ELR (cell line): ENCODE measurements at regions not wholly inside any gene's neighbourhood (a gene's known extent, or its start where the extent isn't known, plus 50 kb on each side); places are given as distances from the start of the nearest gene placed in this dataset.

Experiments
- DNase-seq: peaks from one replicate; pipeline ENCODE4 v3.0.0-alpha.2; 2015; ENCODE audit warnings: low read depth

DNA sequence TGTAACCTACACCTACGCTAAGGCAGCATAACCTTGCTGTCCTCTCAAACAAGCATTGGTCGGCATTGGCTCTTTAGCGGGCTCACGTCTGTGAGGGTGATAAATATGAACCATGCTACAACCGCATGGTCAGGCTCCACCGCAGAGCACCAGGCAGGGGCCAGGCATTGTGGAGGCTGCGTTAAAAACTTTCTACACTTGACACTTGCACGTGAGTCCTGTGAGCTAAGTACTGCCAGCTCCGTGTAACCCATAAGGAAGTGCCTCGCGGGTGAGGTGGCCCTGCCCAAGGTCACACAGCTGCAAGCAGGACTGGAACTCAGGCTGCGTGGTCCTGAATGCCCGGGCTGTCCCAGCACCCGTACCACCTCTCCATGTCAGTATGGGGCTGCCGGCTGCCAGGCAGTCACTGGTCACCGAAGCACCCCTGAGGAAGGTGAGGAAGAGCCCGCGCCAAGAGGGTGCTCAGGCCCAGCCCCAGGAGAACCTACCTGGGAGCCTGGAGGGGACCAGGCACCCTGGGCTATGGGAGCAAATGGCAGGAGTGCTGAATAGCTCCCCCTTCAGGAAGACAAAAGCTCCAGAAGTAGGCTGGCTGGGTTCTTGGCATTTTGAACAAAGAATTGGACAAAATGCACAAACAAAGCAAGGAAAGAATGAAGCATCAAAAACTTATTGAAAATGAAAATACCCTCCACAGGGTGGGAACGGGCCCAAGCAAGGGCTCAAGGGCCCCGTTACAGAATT, 271.1 kb upstream of the RAB6C start:
- no peak for DNase-seq

DNA sequence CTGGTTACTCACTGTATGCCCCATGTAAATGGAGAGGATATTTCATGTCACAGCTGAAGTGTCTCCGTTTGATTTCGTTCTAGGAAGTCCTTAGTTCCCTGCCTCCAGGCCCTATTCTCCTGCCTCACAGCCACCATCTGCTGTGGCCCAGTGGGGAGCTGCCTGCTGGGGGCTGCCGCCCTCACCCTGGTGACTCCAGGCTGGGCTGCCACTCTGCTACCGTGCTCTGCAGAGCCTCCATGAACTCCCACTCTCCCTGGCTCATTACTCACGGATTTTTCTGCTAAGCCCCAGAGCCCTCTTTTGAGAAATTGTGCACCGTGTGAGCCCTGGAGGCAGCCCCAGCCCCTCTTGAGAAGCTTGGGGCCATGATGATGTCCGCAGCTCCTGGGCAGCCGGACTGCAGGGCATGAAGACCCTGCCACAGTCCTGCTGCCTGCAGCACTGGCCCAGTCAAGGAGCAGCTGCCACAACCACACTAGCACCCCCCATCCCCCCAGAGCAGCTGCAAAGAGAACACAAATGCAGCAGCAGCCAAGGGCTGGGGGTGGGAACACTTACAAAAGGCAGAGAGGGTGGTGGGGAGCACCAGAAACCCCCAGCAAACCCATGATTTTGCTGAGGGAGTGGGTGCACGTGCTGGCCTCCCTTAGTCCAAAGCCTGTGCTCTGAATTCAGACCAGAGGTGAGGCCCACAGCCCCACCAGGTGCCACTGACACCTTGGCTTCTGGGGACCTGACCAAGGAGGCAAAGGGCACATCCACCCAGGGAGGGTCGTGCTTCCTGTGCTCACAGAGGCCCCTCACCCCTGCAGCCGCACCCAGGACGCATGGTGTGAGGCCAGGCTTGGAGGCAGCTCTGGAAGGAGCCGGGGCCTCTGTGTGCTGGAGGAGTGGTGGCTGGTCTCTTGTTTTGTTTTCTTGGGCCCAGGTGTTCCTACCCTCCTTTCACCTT, 270.2 kb upstream of the RAB6C start:
- DNase-seq: no peak

DNA sequence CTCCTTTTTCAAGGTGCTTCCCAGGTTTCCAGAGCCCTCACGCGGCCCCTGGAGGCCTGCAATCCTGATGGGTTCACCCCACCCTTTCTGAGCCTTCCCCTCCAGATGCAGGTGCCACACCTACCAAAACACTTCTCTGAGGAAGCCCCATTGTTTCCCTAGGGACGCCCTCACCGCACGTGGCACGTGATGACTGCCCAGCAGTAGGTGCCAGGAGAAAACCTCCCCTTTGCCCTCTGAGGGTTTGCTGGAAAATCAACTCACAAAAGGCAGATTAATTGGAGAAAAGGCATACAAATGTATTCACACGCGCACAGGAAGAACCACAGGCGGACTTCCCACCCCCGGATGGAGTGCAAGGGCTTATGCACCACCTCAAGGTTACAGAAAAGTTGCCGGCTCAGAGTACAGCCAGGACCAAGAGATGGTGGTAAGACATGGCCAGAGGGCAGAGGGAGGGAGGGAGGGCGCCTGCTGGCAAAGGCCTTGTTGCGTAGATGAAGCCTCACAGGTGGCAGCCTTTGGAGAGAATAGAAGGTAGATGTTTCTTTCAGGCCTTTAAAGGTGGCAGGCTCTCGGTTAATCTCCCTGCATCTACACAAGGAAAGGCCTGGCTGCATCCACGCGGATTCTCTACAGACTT, 269.4 kb upstream of the RAB6C start:
- no peak for DNase-seq

DNA sequence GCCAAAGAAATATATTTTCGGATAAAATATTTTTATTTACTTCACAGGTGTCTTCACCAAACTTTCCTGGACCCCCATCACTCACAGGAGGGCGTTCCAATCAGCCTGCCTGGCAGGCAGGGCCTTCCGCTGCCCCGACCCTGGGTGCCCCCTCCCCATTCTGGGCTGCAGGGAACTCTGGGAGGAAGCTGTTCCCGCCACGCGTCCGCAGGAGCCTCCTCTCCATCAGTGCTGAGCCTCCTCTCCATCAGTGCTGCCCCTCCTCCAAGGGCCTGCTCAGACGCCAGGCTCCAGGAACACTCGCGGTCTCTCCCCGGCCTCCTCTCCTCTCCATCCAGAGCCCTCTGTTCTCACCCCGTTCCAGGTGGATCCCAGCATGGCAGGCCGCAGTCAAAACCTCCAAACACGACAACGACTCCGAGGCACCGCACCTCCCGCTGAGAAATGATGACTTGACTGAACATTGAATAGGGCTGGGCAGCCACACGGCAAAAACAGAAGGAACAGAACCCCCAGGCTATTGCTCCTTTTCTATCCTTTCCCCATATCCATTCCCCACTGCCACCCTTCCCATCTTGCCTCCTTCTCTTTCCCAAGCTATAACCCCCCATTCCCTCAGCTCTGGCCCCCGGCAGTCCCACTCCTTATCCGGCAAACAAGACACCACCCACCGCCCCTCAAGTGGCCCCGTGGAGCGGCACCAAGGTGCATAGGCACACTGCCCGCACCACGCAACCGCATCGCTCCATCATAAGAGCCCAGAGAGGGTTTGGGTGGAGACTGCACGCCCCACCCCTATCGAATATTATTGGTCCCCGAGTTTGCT, 268.6 kb upstream of the RAB6C start:
- DNase-seq: no peak

DNA sequence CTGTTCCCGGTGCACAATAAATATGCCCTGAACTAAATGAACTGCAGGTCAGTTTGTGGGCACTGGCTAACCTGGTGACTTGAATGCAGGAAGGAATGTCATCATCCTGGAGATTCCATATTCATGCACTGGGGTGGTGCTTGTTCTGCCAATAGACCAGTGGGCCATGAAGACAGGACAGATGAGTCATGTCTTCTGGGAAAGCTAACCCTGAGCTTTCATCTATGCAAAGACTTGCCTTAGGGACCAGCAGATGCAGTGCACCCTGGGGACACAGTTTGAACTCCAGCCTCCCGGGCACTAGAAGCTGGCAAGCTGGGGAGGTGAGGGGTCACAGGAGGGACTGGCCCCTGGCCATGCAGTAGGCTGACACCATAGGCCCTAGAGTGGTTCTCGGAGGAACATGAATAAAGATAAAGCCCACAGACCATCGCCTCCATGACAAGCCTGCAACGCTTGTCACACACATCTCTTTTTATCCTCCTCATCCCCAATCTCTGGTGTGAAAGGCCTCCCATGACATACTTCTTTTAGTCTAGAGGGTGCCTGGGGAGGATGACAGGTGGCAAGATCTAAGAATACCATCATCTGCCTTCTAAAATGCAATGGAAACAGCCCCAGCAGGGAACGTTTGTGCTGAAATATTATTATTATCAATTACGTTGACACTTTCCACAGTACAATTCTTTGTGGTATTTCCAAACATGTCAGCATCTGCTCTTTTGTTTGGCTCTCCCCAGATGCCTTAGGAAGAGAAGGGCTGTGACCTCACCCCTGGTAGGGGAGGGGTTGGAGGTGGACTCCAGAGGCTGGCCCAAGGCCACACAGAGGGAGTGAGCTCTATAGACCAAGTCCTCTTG, 267.4 kb upstream of the RAB6C start:
- no peak for DNase-seq

DNA sequence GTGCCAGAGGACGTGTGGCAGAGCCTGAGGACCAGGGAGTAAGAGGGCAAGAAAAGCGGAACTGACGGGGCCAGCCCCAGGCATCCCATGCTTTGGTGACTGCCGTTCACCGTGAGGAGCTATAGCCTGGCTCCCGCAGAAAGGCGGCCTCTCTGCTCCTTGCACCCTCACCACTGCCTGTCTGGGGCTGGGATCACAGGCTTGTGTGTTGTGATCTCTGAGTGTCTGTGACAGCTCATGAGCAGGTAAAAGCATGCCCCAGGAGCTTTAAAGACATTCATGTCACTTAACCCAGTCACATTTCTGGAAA, 266.8 kb upstream of the RAB6C start:
- DNase-seq: no peak

DNA sequence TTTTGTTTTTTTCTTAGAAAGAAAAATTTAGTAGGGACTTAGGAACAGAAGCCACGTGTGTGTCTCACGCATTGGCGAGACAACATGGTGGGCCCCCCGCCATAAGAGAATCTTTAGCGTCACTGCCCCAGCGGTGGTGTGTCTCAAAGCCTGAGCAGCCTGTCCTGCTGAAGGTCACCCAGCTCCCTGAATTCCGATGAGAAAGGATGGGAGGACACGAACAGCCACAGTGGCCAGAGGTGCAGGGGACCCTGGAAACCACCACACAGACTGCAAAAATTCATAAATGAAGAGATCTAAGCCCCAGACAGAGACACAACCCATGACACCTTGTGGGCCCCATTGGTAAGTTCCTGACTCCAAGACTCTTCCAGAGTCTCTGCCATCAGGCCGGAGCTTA, 266.1 kb upstream of the RAB6C start:
- no peak for DNase-seq

DNA sequence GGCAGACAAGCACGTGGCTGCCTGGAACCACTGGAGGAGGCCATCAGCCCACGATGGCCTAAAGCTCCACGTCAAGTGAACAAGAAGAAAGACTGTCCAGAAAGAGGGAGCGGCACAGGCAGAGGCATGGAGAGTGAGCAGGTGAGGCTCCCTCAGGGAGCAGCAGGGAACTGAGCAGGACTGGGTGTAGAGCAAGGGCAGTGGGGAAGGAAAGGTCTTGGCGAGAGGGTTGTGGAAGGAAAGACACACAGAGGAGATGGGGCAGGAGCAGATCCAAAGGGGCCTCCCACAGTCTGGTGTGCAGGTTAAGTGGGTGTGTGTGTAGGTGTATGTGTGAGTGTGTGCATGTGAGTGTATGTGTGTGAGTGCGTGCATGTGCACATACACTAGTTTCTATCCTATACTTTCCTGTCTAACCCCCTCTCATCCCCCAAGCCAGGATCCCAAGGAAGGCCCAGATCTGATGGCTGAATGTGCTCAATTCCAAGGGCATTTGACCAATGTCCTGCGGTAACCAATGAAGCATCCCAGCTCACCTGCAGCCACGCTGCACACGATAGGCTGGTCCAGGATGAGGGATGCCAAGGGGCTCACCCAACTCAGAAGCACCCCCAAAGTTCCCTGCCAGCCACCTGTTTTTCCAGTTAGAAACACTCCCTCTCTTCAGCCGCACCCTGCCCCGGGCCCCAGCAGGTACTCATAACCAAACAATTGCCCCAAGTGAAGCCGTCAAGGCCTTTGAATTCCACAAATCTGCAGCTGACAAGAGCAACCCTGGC, 262.5 kb upstream of the RAB6C start:
- DNase-seq: no peak

DNA sequence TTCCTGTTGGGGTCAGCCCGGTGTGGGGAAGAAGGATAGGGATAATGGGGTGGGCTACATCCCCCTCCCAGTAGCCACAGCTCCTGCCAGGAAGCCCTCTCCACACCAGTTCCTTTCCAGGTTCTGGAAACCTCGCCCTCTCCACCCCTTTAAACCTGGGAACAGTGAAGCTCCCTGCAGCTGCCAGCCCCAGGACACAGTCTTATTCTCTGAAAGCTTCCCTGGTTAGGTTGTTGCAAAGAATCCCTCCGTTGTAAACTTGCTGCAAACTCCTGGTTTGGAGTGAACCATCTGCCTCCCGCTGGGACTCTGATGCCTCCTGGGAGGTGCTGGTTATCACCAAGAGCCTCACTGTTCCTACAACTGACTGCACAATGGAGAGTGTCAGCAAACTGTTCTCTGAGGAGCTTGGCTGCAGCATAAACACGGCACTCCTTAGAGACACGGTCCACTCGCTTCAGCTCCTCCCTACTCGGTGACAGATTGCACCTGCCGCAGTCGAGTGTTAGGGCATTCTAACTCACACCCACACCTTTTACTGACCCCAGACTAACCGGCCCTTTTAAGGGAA, 261.8 kb upstream of the RAB6C start:
- no peak for DNase-seq

DNA sequence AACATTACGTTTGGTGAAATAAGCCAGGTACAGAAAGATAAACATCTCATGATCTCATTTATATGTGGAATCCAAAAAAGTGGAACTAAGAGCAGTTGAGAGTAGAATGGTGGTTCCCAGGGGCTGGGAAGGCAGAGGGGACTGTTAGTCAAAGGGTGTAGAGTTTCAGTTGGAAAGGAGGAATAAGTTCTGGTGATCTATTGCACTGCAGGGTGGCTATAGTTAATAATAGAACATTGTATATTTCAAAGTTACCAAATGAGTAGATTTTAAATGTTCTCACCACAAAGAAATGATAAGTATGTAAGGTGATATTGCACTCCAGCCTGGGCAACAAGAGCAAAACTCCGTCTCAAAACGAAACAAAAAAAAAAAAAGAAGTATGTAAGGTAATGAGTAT, 260.1 kb upstream of the RAB6C start:
- DNase-seq: no peak

DNA sequence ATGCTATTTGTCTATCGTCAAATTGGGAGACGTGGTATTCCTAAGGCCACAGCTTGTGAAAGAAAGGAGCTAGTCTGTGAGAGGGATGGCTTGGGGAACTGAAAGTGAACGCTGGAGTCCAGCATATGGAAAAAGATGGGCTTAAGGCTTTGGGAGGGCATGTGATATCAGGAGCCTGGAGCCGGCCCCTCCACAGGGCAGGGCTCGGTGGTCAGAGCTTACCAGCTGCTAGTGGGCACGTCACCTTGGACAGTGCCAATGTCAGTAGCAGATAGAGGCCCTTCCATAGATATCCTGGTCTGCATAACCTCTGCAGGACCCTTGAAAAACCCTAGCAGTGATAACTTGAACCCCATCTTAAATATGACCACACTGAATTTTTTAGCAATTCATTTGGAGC, 259.1 kb upstream of the RAB6C start:
- no peak for DNase-seq

DNA sequence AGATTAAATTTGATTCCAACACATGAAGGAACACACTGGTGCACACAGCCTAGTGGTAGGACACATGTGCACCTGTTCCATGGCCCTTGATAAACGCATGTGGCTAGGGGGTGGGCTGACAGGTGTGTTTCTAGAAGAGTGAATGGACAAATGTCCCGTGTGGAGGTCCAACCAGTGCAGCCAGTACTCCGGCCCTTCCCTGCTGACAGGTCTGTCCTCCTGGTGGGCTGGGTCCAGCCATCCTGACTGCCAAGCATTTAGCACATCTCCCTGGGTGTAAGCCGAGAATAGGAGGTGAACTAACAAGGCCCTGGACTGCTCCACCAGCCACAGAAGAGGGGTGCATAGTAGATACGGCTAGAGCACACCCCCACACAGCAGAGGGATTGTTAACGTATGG, 258.7 kb upstream of the RAB6C start:
- no peak for DNase-seq

DNA sequence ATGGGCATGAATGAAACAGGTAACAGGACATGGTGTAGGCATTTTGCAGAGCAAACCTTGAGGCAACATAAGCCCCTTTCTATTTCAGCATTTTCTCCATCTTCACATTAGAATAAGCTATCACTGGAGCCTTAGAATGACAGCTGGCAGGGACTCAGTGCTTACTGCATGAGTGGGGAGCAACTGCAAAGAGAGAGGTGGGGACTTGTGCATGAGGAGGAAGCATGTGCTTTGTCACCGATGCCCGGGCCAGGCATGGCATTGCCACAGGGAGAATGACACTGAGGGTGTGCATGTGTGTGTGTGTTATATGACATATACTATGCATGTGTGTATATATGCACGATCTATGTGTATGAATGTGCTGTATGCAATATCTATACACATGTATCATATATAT, 258.2 kb upstream of the RAB6C start:
- no peak for DNase-seq

DNA sequence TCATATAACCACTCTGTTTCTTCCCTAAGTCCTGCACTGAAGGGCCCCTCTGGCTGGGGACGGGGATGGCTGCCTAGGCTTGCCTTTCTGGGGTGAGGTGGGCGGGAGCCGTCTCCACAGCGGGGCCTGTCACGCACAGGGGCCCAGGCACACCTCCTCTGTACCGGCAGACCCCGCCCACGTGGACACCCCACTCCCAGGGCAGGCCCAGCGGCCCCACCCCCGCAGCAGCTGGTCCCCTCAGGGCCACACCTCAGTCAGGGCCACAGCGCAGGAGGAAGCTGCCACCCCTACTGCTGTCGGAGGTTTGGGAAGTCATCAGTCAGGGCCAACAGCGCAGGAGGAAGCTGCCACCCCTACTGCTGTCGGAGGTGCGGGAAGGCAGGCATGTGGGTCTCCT, 257.6 kb upstream of the RAB6C start:
- DNase-seq: no peak

DNA sequence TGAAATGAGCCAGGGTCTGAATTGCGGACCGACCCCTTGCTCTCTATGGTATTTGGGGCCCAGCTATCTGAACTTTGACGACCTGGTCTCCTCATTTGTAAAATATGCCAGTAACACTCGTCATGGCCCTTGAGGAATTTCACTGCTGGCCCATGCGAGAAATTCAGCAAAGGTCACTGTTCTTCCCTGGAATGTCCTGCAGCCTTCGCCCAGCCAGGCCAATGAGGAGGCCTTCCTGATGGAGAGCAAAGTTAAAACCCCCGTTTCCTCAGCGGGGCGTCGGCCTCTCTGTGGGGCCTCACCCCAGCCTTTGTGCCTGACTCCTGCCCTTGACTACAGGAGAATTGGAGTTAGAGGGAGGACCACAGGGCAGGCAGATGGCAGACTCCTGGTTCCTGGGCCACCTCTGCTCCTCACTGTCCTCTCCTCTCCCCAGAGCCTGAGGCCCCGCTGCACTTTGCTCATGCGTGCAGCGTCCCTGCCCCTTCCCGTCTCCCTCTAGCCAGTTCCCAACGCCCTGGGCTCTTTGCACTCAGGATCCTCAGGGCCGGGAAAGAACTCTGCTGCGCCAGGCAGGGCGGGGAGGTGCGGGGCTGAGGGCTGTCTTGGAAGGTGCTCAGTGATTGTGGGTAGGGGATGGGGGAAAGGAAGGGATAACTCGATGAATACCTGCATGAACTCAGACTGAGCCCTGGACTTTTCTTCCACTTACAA, 257.0 kb upstream of the RAB6C start:
- DNase-seq: no peak

DNA sequence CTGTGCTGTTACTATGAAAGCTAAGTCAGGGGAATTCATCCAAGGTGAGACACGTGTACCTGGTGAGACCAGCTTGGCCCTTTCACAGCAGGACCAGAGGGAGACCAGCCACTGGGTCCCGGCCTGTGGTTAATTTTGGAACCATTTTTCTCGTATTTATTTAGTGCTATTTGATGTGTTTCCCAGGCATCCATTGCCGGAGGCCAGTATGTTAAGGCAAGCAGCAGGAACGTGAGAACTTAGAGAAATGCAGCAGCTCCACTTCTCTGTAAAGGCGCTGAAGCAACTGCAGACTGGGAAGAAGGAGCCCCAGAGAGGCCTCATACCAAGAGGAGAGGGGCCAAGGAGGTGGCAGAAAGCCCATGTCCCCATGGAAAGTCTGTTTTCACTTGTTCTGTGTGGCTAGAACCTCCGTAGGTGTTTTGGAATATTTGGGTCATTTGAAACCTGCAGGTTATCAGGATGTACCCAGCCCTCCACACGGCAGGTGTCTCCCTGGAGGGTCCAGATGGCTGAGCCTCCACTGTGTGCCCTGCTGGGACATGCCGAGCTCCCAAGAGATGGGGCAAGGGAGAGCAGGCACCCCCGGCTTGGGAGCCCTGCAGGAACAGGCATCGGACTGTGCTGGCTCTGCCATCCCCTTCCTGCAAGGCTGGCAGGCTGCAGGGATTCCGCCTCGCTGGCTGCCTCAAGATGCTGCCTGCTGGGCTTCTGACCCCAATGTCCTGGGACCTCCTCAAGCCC, 256.0 kb upstream of the RAB6C start:
- no peak for DNase-seq

DNA sequence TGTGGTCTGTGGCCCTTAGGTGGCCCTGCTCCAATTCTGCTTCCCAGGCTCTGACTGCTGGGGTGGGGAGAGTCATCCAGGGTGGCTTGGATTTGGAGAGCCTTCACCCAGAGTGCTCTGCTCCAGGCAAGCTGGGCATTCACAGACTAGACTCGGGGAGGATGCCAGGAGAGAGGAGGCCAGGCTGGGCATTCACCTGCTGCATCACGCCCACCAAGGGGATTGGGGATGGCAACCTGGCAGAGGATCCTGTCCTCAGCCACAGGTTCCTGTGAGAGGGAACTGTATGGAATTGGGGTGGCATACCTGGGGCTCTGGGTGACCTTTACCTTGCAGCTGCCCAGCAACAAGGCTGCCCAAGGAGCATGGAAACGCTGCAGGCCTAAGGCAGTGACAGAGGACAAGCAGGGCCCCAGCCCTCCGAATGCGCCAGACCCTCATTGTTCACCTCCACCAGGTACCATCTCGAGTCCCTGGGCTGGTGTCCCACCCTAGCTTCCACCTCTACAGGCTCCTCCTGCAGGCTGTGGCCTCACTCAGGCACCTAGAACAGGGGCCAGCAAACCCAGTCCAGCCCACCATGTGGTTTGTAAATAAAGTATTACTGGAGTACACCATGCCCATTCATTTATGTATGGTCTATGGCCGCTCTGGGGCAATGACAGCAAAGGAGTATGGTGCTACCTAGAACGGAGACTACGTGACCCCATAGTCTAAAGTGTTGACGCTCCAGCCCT, 255.3 kb upstream of the RAB6C start:
- DNase-seq: no peak

DNA sequence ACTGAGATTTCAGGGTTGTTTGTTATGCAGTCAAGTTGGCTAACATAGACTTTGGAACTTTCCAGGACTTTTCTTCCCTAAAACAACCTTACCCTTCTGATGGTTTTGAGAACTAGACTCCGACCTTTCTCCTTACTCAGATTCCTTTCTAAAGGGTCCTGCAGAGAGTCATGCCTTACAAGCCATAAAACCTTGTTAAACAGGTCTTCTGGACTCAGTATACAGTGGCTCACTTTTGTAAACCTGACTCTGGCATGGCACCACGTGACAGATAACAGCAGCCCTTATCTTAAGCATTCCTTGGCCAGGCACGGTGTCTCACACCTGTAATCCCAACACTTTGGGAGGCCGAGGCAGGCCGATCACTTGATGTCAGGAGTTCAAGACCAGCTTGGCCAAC, 253.2 kb upstream of the RAB6C start:
- no peak for DNase-seq
